ENCODE measurements at regions not wholly inside any gene's neighbourhood (a gene's known extent, or its start where the extent isn't known, plus 50 kb on each side); places are given as distances from the start of the nearest gene placed in this dataset.

DNA sequence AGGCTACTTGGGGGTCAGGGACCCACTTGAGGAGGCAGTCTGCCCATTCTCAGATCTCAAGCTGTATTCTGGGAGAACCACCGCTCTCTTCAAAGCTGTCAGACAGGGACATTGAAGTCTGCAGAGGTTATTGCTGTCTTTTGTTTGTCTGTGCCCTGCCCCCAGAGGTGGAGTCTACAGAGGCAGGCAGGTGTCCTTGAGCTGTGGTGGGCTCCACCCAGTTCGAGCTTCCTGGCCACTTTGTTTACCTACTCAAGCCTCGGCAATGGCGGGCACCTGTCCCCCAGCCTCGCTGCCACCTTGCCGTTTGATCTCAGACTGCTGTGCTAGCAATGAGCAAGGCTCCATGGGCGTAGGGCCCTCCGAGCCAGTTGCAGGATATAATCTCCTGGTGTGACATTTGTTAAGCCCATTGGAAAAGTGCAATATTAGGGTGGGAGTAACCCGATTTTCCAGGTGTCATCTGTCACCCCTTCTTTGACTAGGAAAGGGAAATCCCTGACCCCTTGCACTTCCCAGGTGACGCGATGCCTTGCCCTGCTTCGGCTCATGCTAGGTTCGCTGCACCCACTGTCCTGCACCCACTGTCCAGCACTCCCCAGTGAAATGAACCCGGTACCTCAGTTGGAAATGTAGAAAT, 96.4 kb downstream of the ZNF92 start (continued):
- TF ChIP-seq, protein P1, sequence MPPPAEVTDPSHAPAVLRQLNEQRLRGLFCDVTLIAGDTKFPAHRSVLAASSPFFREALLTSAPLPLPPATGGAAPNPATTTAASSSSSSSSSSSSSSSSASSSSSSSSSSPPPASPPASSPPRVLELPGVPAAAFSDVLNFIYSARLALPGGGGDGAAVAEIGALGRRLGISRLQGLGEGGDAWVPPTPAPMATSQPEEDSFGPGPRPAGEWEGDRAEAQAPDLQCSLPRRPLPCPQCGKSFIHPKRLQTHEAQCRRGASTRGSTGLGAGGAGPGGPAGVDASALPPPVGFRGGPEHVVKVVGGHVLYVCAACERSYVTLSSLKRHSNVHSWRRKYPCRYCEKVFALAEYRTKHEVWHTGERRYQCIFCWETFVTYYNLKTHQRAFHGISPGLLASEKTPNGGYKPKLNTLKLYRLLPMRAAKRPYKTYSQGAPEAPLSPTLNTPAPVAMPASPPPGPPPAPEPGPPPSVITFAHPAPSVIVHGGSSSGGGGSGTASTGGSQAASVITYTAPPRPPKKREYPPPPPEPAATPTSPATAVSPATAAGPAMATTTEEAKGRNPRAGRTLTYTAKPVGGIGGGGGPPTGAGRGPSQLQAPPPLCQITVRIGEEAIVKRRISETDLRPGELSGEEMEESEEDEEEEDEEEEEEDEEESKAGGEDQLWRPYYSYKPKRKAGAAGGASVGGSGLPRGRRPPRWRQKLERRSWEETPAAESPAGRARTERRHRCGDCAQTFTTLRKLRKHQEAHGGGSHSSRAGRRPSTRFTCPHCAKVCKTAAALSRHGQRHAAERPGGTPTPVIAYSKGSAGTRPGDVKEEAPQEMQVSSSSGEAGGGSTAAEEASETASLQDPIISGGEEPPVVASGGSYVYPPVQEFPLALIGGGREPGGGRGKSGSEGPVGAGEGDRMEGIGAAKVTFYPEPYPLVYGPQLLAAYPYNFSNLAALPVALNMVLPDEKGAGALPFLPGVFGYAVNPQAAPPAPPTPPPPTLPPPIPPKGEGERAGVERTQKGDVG (CRISPR knock-in tag; IDR thresholded peaks at IDR 0.05; ENCODE audit: borderline replicate concordance) = peak; percentile 95; the same call in 1 of the 2 replicates
- TF ChIP-seq, protein P2, sequence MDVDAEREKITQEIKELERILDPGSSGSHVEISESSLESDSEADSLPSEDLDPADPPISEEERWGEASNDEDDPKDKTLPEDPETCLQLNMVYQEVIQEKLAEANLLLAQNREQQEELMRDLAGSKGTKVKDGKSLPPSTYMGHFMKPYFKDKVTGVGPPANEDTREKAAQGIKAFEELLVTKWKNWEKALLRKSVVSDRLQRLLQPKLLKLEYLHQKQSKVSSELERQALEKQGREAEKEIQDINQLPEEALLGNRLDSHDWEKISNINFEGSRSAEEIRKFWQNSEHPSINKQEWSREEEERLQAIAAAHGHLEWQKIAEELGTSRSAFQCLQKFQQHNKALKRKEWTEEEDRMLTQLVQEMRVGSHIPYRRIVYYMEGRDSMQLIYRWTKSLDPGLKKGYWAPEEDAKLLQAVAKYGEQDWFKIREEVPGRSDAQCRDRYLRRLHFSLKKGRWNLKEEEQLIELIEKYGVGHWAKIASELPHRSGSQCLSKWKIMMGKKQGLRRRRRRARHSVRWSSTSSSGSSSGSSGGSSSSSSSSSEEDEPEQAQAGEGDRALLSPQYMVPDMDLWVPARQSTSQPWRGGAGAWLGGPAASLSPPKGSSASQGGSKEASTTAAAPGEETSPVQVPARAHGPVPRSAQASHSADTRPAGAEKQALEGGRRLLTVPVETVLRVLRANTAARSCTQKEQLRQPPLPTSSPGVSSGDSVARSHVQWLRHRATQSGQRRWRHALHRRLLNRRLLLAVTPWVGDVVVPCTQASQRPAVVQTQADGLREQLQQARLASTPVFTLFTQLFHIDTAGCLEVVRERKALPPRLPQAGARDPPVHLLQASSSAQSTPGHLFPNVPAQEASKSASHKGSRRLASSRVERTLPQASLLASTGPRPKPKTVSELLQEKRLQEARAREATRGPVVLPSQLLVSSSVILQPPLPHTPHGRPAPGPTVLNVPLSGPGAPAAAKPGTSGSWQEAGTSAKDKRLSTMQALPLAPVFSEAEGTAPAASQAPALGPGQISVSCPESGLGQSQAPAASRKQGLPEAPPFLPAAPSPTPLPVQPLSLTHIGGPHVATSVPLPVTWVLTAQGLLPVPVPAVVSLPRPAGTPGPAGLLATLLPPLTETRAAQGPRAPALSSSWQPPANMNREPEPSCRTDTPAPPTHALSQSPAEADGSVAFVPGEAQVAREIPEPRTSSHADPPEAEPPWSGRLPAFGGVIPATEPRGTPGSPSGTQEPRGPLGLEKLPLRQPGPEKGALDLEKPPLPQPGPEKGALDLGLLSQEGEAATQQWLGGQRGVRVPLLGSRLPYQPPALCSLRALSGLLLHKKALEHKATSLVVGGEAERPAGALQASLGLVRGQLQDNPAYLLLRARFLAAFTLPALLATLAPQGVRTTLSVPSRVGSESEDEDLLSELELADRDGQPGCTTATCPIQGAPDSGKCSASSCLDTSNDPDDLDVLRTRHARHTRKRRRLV (CRISPR knock-in tag; IDR thresholded peaks at IDR 0.05) = 0 out of 2 replicates have a peak, but pooled peaks have one; percentile 50
- TF ChIP-seq YEATS4 (CRISPR knock-in tag; IDR thresholded peaks at IDR 0.05; ENCODE audit: borderline replicate concordance) = peak; percentile 65; the same call in 1 of the 2 replicates
- 0 out of 2 replicates have a peak, but pooled peaks have one; percentile 62 for TF ChIP-seq ZNF552 (CRISPR knock-in tag; IDR thresholded peaks at IDR 0.05; ENCODE audit: borderline replicate concordance)
- TF ChIP-seq MIER3 (CRISPR knock-in tag; IDR thresholded peaks at IDR 0.05; ENCODE audit: borderline replicate concordance) = peak; percentile 88; the same call in 1 of the 2 replicates
- TF ChIP-seq MIXL1 (CRISPR knock-in tag; IDR thresholded peaks at IDR 0.05) = 0 out of 2 replicates have a peak, but pooled peaks have one; percentile 26
- TF ChIP-seq HOXD1 (CRISPR knock-in tag; IDR thresholded peaks at IDR 0.05) = peak; percentile 41; the same call in 1 of the 2 replicates
- TF ChIP-seq, protein P3, sequence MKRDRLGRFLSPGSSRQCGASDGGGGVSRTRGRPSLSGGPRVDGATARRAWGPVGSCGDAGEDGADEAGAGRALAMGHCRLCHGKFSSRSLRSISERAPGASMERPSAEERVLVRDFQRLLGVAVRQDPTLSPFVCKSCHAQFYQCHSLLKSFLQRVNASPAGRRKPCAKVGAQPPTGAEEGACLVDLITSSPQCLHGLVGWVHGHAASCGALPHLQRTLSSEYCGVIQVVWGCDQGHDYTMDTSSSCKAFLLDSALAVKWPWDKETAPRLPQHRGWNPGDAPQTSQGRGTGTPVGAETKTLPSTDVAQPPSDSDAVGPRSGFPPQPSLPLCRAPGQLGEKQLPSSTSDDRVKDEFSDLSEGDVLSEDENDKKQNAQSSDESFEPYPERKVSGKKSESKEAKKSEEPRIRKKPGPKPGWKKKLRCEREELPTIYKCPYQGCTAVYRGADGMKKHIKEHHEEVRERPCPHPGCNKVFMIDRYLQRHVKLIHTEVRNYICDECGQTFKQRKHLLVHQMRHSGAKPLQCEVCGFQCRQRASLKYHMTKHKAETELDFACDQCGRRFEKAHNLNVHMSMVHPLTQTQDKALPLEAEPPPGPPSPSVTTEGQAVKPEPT (CRISPR knock-in tag; IDR thresholded peaks at IDR 0.05; ENCODE audit: low read depth) = 0 out of 2 replicates have a peak, but pooled peaks have one; percentile 40
